Thyroid gland (tissue), 4 donors: ENCODE measurements at regions not wholly inside any gene's neighbourhood (a gene's known extent, or its start where the extent isn't known, plus 50 kb on each side); places are given as distances from the start of the nearest gene placed in this dataset.
"Not testable (repeated sequence)": the region's sequence is repeated elsewhere in the genome, so short reads cannot be mapped to it uniquely, and the experiment has no call there.

Experiments
- CTCF ChIP-seq, 6 experiments: fragments of 200-600 bp in 3 of 6; fragments of 450-650 bp in 3 of 6; sonication (generic) in 3 of 6; IDR thresholded peaks; one replicate each; pipeline ENCODE4 v1.5.1; 2016 to 2019; ENCODE audit warnings: antibody characterized with exemption in 6 of 6, mild to moderate bottlenecking in 2 of 6, inconsistent platforms in 1 of 6, moderate library complexity in 1 of 6
- POLR2A ChIP-seq, 2 donors: fragments of 450-650 bp; IDR thresholded peaks; one replicate each; pipeline ENCODE4 v1.6.1; 2017; ENCODE audit warnings: antibody characterized with exemption in 2 of 2, mild to moderate bottlenecking in 2 of 2, moderate library complexity in 1 of 2

GRCh38 chr10:37049982-37050381 is 75.4 kb upstream of the ANKRD30A start:
- not testable (repeated sequence) for TF ChIP-seq CTCF, POLR2A (IDR thresholded peaks at IDR 0.05)
